ENCODE measurements at regions not wholly inside any gene's neighbourhood (a gene's known extent, or its start where the extent isn't known, plus 50 kb on each side); places are given as distances from the start of the nearest gene placed in this dataset.
A peak's percentile ranks its signal among the peaks of the same experiment; 100 is the strongest.

GRCh38 chr2:204201507-204201906 lies 264.9 kb downstream of the ICOS start:
- H3K27ac Mint-ChIP-seq = no peak overlapping the region
- no peak for ATAC-seq
- peaks cover 29 to 57% of the 10 kb centered on the region in 2 donors for H3K27me3 Mint-ChIP-seq
- H3K36me3 Mint-ChIP-seq = no peaks in the 10 kb centered on the region
- H3K4me3 Mint-ChIP-seq = no peak overlapping the region
- no peak for DNase-seq (ENCODE audit: low spot score)
- H3K4me1 Mint-ChIP-seq (ENCODE audit: low read depth in 2 of 2) = no peaks in the 10 kb centered on the region
- H3K9me3 Mint-ChIP-seq = no peaks in the 10 kb centered on the region

- Mint-ChIP-seq H3K27me3 (peaks cover 31 to 60% of the 10 kb centered on the region in 2 donors), H3K27ac (no peak overlapping the region), H3K9me3 (no peaks in the 10 kb centered on the region), H3K36me3 (no peaks in the 10 kb centered on the region), H3K4me3 (no peak overlapping the region), H3K4me1 (ENCODE audit: low read depth in 2 of 2) (no peaks in the 10 kb centered on the region)
- DNase-seq (ENCODE audit: low spot score) (no peak), ATAC-seq (no peak)
These were observed 265.7 kb downstream of the ICOS start for GRCh38 chr2:204202253-204202652.

- no peaks in the 10 kb centered on the region for H3K4me1 Mint-ChIP-seq (ENCODE audit: low read depth in 2 of 2)
- no peak overlapping the region for H3K4me3 Mint-ChIP-seq
- H3K27me3 Mint-ChIP-seq = peaks cover 32 to 48% of the 10 kb centered on the region in 2 donors
- DNase-seq (ENCODE audit: low spot score) (no peak), ATAC-seq (no peak)
- no peaks in the 10 kb centered on the region for H3K9me3 Mint-ChIP-seq
- no peaks in the 10 kb centered on the region for H3K36me3 Mint-ChIP-seq
- no peak overlapping the region for H3K27ac Mint-ChIP-seq
These were observed 267.1 kb downstream of the ICOS start for GRCh38 chr2:204203704-204204103.

GRCh38 chr2:204205082-204205481 lies 268.5 kb downstream of the ICOS start:
- Mint-ChIP-seq H3K9me3 (no peaks in the 10 kb centered on the region), H3K36me3 (no peaks in the 10 kb centered on the region), H3K4me1 (ENCODE audit: low read depth in 2 of 2) (no peaks in the 10 kb centered on the region), H3K27me3 (peaks cover 28 to 39% of the 10 kb centered on the region in 2 donors), H3K27ac (no peak overlapping the region), H3K4me3 (no peak overlapping the region)
- no peak for DNase-seq (ENCODE audit: low spot score)
- no peak for ATAC-seq

GRCh38 chr2:204205538-204205937 lies 269.0 kb downstream of the ICOS start:
- no peaks in the 10 kb centered on the region for H3K9me3 Mint-ChIP-seq
- H3K36me3 Mint-ChIP-seq = no peaks in the 10 kb centered on the region
- H3K4me1 Mint-ChIP-seq (ENCODE audit: low read depth in 2 of 2) = no peaks in the 10 kb centered on the region
- DNase-seq (ENCODE audit: low spot score) (no peak), ATAC-seq (no peak)
- H3K4me3 Mint-ChIP-seq = no peak overlapping the region
- H3K27ac Mint-ChIP-seq = no peak overlapping the region
- peaks cover 30 to 38% of the 10 kb centered on the region in 2 donors for H3K27me3 Mint-ChIP-seq

- H3K9me3 Mint-ChIP-seq = no peaks in the 10 kb centered on the region
- no peak for DNase-seq (ENCODE audit: low spot score)
- ATAC-seq = no peak
These were observed 271.3 kb downstream of the ICOS start for GRCh38 chr2:204207866-204208265.

GRCh38 chr2:204213588-204213987 lies 277.0 kb downstream of the ICOS start:
- peaks cover 18 to 43% of the 10 kb centered on the region in 2 donors for H3K27me3 Mint-ChIP-seq
- no peaks in the 10 kb centered on the region for H3K9me3 Mint-ChIP-seq
- no peak overlapping the region for H3K4me3 Mint-ChIP-seq
- peaks cover 7% of the 10 kb centered on the region for H3K36me3 Mint-ChIP-seq
- H3K4me1 Mint-ChIP-seq (ENCODE audit: low read depth in 2 of 2) = no peaks in the 10 kb centered on the region
- H3K27ac Mint-ChIP-seq = no peak overlapping the region
- ATAC-seq = no peak
- no peak for DNase-seq (ENCODE audit: low spot score)

More at GRCh38 chr2:204207866-204208265, 271.3 kb downstream of the ICOS start:
- Mint-ChIP-seq H3K4me1 (ENCODE audit: low read depth in 2 of 2) (no peaks in the 10 kb centered on the region), H3K36me3 (no peaks in the 10 kb centered on the region), H3K27me3 (peaks cover 26 to 40% of the 10 kb centered on the region in 2 donors), H3K27ac (no peak overlapping the region), H3K4me3 (no peak overlapping the region)

GRCh38 chr2:204218040-204218439 lies 281.5 kb downstream of the ICOS start:
- Mint-ChIP-seq H3K9me3 (no peaks in the 10 kb centered on the region), H3K27ac (no peak overlapping the region), H3K36me3 (peaks cover 7% of the 10 kb centered on the region), H3K4me3 (no peak overlapping the region), H3K4me1 (ENCODE audit: low read depth in 2 of 2) (no peaks in the 10 kb centered on the region), H3K27me3 (peaks cover 16 to 40% of the 10 kb centered on the region in 2 donors)
- DNase-seq (ENCODE audit: low spot score) = no peak
- ATAC-seq = no peak

- Mint-ChIP-seq H3K27me3 (peaks cover 12 to 36% of the 10 kb centered on the region in 2 donors), H3K36me3 (peaks cover 6% of the 10 kb centered on the region), H3K4me1 (ENCODE audit: low read depth in 2 of 2) (no peaks in the 10 kb centered on the region), H3K27ac (no peak overlapping the region), H3K9me3 (no peaks in the 10 kb centered on the region), H3K4me3 (no peak overlapping the region)
- no peak for DNase-seq (ENCODE audit: low spot score)
- no peak for ATAC-seq
These were observed 282.6 kb downstream of the ICOS start for GRCh38 chr2:204219196-204219595.

- Mint-ChIP-seq H3K27ac (no peak overlapping the region), H3K27me3 (peaks cover 5 to 35% of the 10 kb centered on the region in 2 donors), H3K9me3 (no peaks in the 10 kb centered on the region), H3K4me1 (ENCODE audit: low read depth in 2 of 2) (no peaks in the 10 kb centered on the region), H3K4me3 (no peak overlapping the region), H3K36me3 (no peaks in the 10 kb centered on the region)
- no peak for ATAC-seq
- DNase-seq (ENCODE audit: low spot score) = no peak
These were observed 284.3 kb downstream of the ICOS start for GRCh38 chr2:204220896-204221295.

- ATAC-seq = peak in 1 of 2 donors; percentile 29
These were observed 286.5 kb downstream of the ICOS start for GRCh38 chr2:204223046-204223445.

GRCh38 chr2:204223544-204223943 lies 287.0 kb downstream of the ICOS start:
- ATAC-seq = peak; percentile 4 to 34
- Mint-ChIP-seq H3K9me3 (no peaks in the 10 kb centered on the region), H3K27me3 (peaks cover 9 to 45% of the 10 kb centered on the region in 2 donors), H3K4me3 (no peak overlapping the region), H3K4me1 (ENCODE audit: low read depth in 2 of 2) (no peaks in the 10 kb centered on the region), H3K36me3 (no peaks in the 10 kb centered on the region), H3K27ac (no peak overlapping the region)
- DNase-seq (ENCODE audit: low spot score) = no peak

More at GRCh38 chr2:204223046-204223445, 286.5 kb downstream of the ICOS start:
- H3K27me3 Mint-ChIP-seq = peaks cover 7 to 45% of the 10 kb centered on the region in 2 donors
- H3K27ac Mint-ChIP-seq = no peak overlapping the region
- H3K36me3 Mint-ChIP-seq = no peaks in the 10 kb centered on the region
- no peak overlapping the region for H3K4me3 Mint-ChIP-seq
- DNase-seq (ENCODE audit: low spot score) = no peak
- no peaks in the 10 kb centered on the region for H3K4me1 Mint-ChIP-seq (ENCODE audit: low read depth in 2 of 2)
- H3K9me3 Mint-ChIP-seq = no peaks in the 10 kb centered on the region

- Mint-ChIP-seq H3K36me3 (no peaks in the 10 kb centered on the region), H3K4me3 (no peak overlapping the region), H3K27ac (no peak overlapping the region), H3K9me3 (no peaks in the 10 kb centered on the region), H3K27me3 (peaks cover 12 to 48% of the 10 kb centered on the region in 2 donors), H3K4me1 (ENCODE audit: low read depth in 2 of 2) (no peaks in the 10 kb centered on the region)
- DNase-seq (ENCODE audit: low spot score) = no peak
- no peak for ATAC-seq
These were observed 289.1 kb downstream of the ICOS start for GRCh38 chr2:204225671-204226073.

- DNase-seq (ENCODE audit: low spot score) (no peak), ATAC-seq (no peak)
- peaks cover 12 to 47% of the 10 kb centered on the region in 2 donors for H3K27me3 Mint-ChIP-seq
- H3K36me3 Mint-ChIP-seq = no peaks in the 10 kb centered on the region
- no peak overlapping the region for H3K4me3 Mint-ChIP-seq
- no peak overlapping the region for H3K27ac Mint-ChIP-seq
- no peaks in the 10 kb centered on the region for H3K9me3 Mint-ChIP-seq
- H3K4me1 Mint-ChIP-seq (ENCODE audit: low read depth in 2 of 2) = no peaks in the 10 kb centered on the region
These were observed 289.8 kb downstream of the ICOS start for GRCh38 chr2:204226305-204226880.
